IMR-90 (cell line): ENCODE measurements at regions not wholly inside any gene's neighbourhood (a gene's known extent, or its start where the extent isn't known, plus 50 kb on each side); places are given as distances from the start of the nearest gene placed in this dataset.

Source experiments
- ATAC-seq: fragments of 200-7000 bp; cut with Tn5 transposase; 2 replicates; pipeline ENCODE4 v1.9.1; 2020; ENCODE audit warnings: low read depth, mild to moderate bottlenecking, moderate library complexity
- BruUV-seq: library from RNA; stranded (reverse); fragments of 400-500 nt; replicated peaks from 2 replicates; lab custom pipeline; 2021; lab: Mats Ljungman, UMichigan
- CTCF ChIA-PET: fragments of 300-600 bp; formaldehyde crosslinking; extraction: SDS; loops from one replicate; lab custom pipeline; 2021; ENCODE audit warnings: antibody characterized with exemption; lab: Yijun Ruan, JAX
- POLR2A ChIA-PET: fragments of 300-600 bp; sonication (Branson Sonifier 250); formaldehyde crosslinking; loops from one replicate; lab custom pipeline; 2022; ENCODE audit warnings: antibody characterized with exemption; ENCODE audit not compliant: unreplicated experiment; lab: Charles Lee
- DNase-seq: peaks from one replicate; pipeline ENCODE4 v3.0.0; 2013
- H2AFZ ChIP-seq: replicated peaks from 2 replicates; pipeline ENCODE3; 2013; ENCODE audit warnings: low read length, mild to moderate bottlenecking; ENCODE audit not compliant: poor library complexity
- H2AK5ac ChIP-seq: 2 replicates; pipeline ENCODE4 v1.6.1; 2013; ENCODE audit warnings: low read depth, low read length, inconsistent platforms
- H2AK9ac ChIP-seq: replicated peaks from 2 replicates; pipeline ENCODE3; 2013; ENCODE audit warnings: mild to moderate bottlenecking, low read depth, low read length, moderate library complexity; ENCODE audit not compliant: poor library complexity
- H2BK120ac ChIP-seq: 2 replicates; pipeline ENCODE4 v1.6.1; 2013; ENCODE audit warnings: low read depth, low read length, inconsistent platforms
- H2BK15ac ChIP-seq: 3 replicates; pipeline ENCODE4 v1.6.1; 2013; ENCODE audit warnings: low read depth, low read length, inconsistent platforms
- H2BK20ac ChIP-seq: 2 replicates; pipeline ENCODE4 v1.6.1; 2013; ENCODE audit warnings: low read depth, mild to moderate bottlenecking, inconsistent platforms, low read length, moderate library complexity
- H2BK5ac ChIP-seq: 2 replicates; pipeline ENCODE4 v1.6.1; 2013; ENCODE audit warnings: mild to moderate bottlenecking, low read depth, low read length, inconsistent platforms; ENCODE audit not compliant: poor library complexity, severe bottlenecking
- H3K14ac ChIP-seq: replicated peaks from 2 replicates; pipeline ENCODE4 v1.6.1; 2013; ENCODE audit warnings: low read depth, low read length, inconsistent platforms
- H3K18ac ChIP-seq: 2 replicates; pipeline ENCODE4 v1.6.1; 2013; ENCODE audit warnings: low read depth, low read length, control low read depth
- H3K23ac ChIP-seq: 2 replicates; pipeline ENCODE4 v1.6.1; 2013; ENCODE audit warnings: low read depth, low read length, inconsistent platforms
- H3K27ac ChIP-seq: 2 replicates; pipeline ENCODE4 v1.5.1; 2013; ENCODE audit warnings: mild to moderate bottlenecking, control low read depth, low read length; ENCODE audit not compliant: insufficient read depth
- H3K27me3 ChIP-seq: 2 replicates; pipeline ENCODE4 v1.6.1; 2013; ENCODE audit warnings: low read length; ENCODE audit not compliant: control insufficient read depth, insufficient read depth
- H3K36me3 ChIP-seq: 2 replicates; pipeline ENCODE4 v1.6.1; 2013; ENCODE audit warnings: low read length, mixed read lengths; ENCODE audit not compliant: control insufficient read depth, insufficient read depth
- H3K4ac ChIP-seq: 2 replicates; pipeline ENCODE4 v1.6.1; 2013; ENCODE audit warnings: low read depth, low read length, inconsistent platforms
- H3K4me1 ChIP-seq: 2 replicates; pipeline ENCODE4 v1.6.1; 2013; ENCODE audit warnings: low read length, mixed read lengths; ENCODE audit not compliant: control insufficient read depth, insufficient read depth
- H3K4me2 ChIP-seq: 2 replicates; pipeline ENCODE4 v1.6.1; 2013; ENCODE audit warnings: low read depth, mild to moderate bottlenecking, control low read depth, low read length, moderate library complexity
- H3K4me3 ChIP-seq: 2 replicates; pipeline ENCODE4 v1.5.1; 2013; ENCODE audit warnings: low read depth, mild to moderate bottlenecking, control low read depth, low read length, moderate library complexity; ENCODE audit not compliant: insufficient read depth
- H3K56ac ChIP-seq: 2 replicates; pipeline ENCODE4 v1.6.1; 2013; ENCODE audit warnings: low read length, inconsistent platforms; ENCODE audit not compliant: insufficient read depth; ENCODE audit errors: extremely low read depth
- H3K79me1 ChIP-seq, 2 experiments: 2 replicates each; pipeline ENCODE4 v1.6.1; 2013; ENCODE audit warnings: low read length in 2 of 2, inconsistent platforms in 1 of 2, low read depth in 1 of 2
- H3K9ac ChIP-seq: 2 replicates; pipeline ENCODE4 v1.6.1; 2013; ENCODE audit warnings: low read depth, low read length, control low read depth
- H3K9me1 ChIP-seq: 2 replicates; pipeline ENCODE4 v1.6.1; 2013; ENCODE audit warnings: low read length, inconsistent platforms; ENCODE audit not compliant: insufficient read depth
- H3K9me3 ChIP-seq: 2 replicates; pipeline ENCODE4 v1.6.1; 2013; ENCODE audit warnings: low read length; ENCODE audit not compliant: control insufficient read depth, insufficient read depth
- H4K20me1 ChIP-seq: 2 replicates; pipeline ENCODE4 v1.6.1; 2013; ENCODE audit warnings: low read length, inconsistent platforms; ENCODE audit not compliant: insufficient read depth
- H4K5ac ChIP-seq: 2 replicates; pipeline ENCODE4 v1.6.1; 2013; ENCODE audit warnings: mild to moderate bottlenecking, low read depth, low read length, control low read depth
- H4K8ac ChIP-seq, 2 experiments: 2 replicates each; pipeline ENCODE4 v1.6.1; 2013; ENCODE audit warnings: low read depth in 2 of 2, low read length in 2 of 2, control low read depth in 1 of 2, inconsistent platforms in 1 of 2
- H4K91ac ChIP-seq: 2 replicates; pipeline ENCODE4 v1.6.1; 2013; ENCODE audit warnings: low read depth, low read length, inconsistent platforms; ENCODE audit not compliant: insufficient read depth
- CEBPB ChIP-seq: IDR thresholded peaks from 2 replicates; pipeline ENCODE4 v1.6.1; 2012; ENCODE audit warnings: low read depth, low read length, improper control_type of control experiment
- ELK1 ChIP-seq: fragments of 150-350 bp; IDR thresholded peaks from 2 replicates; pipeline ENCODE4 v1.6.1; 2016; ENCODE audit warnings: low read depth, mild to moderate bottlenecking, low read length, moderate library complexity, borderline replicate concordance
- MAFK ChIP-seq: IDR thresholded peaks from 2 replicates; pipeline ENCODE4 v1.6.1; 2012; ENCODE audit warnings: low read depth, low read length, improper control_type of control experiment
- POLR2A ChIP-seq: IDR thresholded peaks from 2 replicates; pipeline ENCODE4 v1.6.1; 2012; ENCODE audit warnings: mild to moderate bottlenecking, low read depth, low read length
- RFX5 ChIP-seq: IDR thresholded peaks from 2 replicates; pipeline ENCODE4 v1.8.0; 2012; ENCODE audit warnings: low read depth, mild to moderate bottlenecking, low read length, moderate library complexity
- USF2 ChIP-seq: fragments of 150-350 bp; IDR thresholded peaks from 2 replicates; pipeline ENCODE4 v1.6.1; 2017; ENCODE audit warnings: mild to moderate bottlenecking, antibody characterized with exemption, low read length, low read depth
- WGBS, 2 experiments: methylation state at CpG; one replicate each; pipeline versions ENCODE4 v1.1.5 to v1.1.7; 2013; ENCODE audit warnings: missing lambda C conversion rate in 2 of 2; ENCODE audit not compliant: insufficient read length in 1 of 2; ENCODE audit errors: extremely low coverage in 2 of 2; 5-methylcytosine and 5-hydroxymethylcytosine counted together
- dilution Hi-C: fragments of 300-500 bp; cut with HindIII; formaldehyde crosslinking; loops from one replicate; pipeline ENCODE4 v1.14.3; 2018; ENCODE audit warnings: low sequenced_read_pairs; ENCODE audit not compliant: unreplicated experiment
- in situ Hi-C: fragments of 300-500 bp; cut with MboI; formaldehyde crosslinking; loops from 3 replicates; pipeline ENCODE4 v1.14.3; 2019; ENCODE audit warnings: low sequenced_read_pairs, inconsistent platforms, mixed read lengths
- intact Hi-C: fragments of 100-400 bp; cut with micrococcal nuclease; formaldehyde crosslinking; loops from 2 replicates; pipeline ENCODE4 v1.10.0; 2022

GRCh38 chr4:8780596-8781368 is 90.9 kb downstream of the HMX1 start:
- 62% methylated on average over 12 of the region's 19 CpGs; no CpG with 5 or more reads in 1 of the 2 experiments for WGBS, 2 experiments
- H2AFZ ChIP-seq, result no peak overlapping the region
- H2BK120ac ChIP-seq, result no peak overlapping the region
- no peak overlapping the region for H3K4me2 ChIP-seq
- ATAC-seq (no peak), DNase-seq (no peak)
- H4K91ac ChIP-seq, result no peak overlapping the region
- no peaks in the 10 kb centered on the region for H3K27me3 ChIP-seq
- H2BK15ac ChIP-seq, result no peak overlapping the region
- H3K9ac ChIP-seq, result no peak overlapping the region
- H3K4ac ChIP-seq, result no peak overlapping the region
- TF ChIP-seq POLR2A (no peak), RFX5 (no peak), ELK1 (no peak), CEBPB (no peak), MAFK (no peak), USF2 (no peak)
- intact Hi-C loops, result no loop called here
- H3K36me3 ChIP-seq, result no peaks in the 10 kb centered on the region
- no peak overlapping the region for H3K23ac ChIP-seq
- no peaks in the 10 kb centered on the region for H3K4me1 ChIP-seq
- no peak overlapping the region for H2BK5ac ChIP-seq
- H2AK9ac ChIP-seq, result no peak overlapping the region
- no peaks in the 10 kb centered on the region for H3K79me1 ChIP-seq
- no peak overlapping the region for H3K56ac ChIP-seq
- dilution Hi-C loops, result no loop called here
- H4K5ac ChIP-seq, result no peak overlapping the region
- CTCF ChIA-PET, result no interaction called here
- BruUV-seq, result no TSS peak
- H3K4me3 ChIP-seq, result no peak overlapping the region
- POLR2A ChIA-PET, result no interaction called here
- H3K9me3 ChIP-seq, result peaks cover 5% of the 10 kb centered on the region; the same call in 1 of the 2 replicates
- in situ Hi-C loops, result no loop called here
- H4K20me1 ChIP-seq, result no peaks in the 10 kb centered on the region
- no peak overlapping the region for H2AK5ac ChIP-seq
- no peak overlapping the region for H2BK20ac ChIP-seq
- H3K14ac ChIP-seq, result no peak overlapping the region
- no peaks in the 10 kb centered on the region for H3K9me1 ChIP-seq
- H4K8ac ChIP-seq, result no peak overlapping the region
- no peak overlapping the region for H3K27ac ChIP-seq
- H3K18ac ChIP-seq, result no peak overlapping the region
